DOHH2 (cell line): ENCODE measurements at regions not wholly inside any gene's neighbourhood (a gene's known extent, or its start where the extent isn't known, plus 50 kb on each side); places are given as distances from the start of the nearest gene placed in this dataset.

Source experiments
- EZH2phosphoT487 ChIP-seq: fragments of 200-600 bp; sonication (generic); IDR thresholded peaks from 2 replicates; pipeline ENCODE4 v1.6.1; 2017; ENCODE audit warnings: borderline replicate concordance, mild to moderate bottlenecking, antibody characterized with exemption, low read length, moderate library complexity, mixed read lengths
- TF ChIP-seq, protein P1 (sequence below): fragments of 200-600 bp; sonication (generic); IDR thresholded peaks from one replicate; pipeline ENCODE4 v1.5.1; 2014; ENCODE audit warnings: antibody characterized with exemption, mild to moderate bottlenecking, low read depth, low read length; ENCODE audit not compliant: poor library complexity, severe bottlenecking

GRCh38 chr12:33593753-33594152 lies 154.1 kb upstream of the SYT10 start:
- TF ChIP-seq, protein P1, sequence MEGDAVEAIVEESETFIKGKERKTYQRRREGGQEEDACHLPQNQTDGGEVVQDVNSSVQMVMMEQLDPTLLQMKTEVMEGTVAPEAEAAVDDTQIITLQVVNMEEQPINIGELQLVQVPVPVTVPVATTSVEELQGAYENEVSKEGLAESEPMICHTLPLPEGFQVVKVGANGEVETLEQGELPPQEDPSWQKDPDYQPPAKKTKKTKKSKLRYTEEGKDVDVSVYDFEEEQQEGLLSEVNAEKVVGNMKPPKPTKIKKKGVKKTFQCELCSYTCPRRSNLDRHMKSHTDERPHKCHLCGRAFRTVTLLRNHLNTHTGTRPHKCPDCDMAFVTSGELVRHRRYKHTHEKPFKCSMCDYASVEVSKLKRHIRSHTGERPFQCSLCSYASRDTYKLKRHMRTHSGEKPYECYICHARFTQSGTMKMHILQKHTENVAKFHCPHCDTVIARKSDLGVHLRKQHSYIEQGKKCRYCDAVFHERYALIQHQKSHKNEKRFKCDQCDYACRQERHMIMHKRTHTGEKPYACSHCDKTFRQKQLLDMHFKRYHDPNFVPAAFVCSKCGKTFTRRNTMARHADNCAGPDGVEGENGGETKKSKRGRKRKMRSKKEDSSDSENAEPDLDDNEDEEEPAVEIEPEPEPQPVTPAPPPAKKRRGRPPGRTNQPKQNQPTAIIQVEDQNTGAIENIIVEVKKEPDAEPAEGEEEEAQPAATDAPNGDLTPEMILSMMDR = no peak
- no peak for TF ChIP-seq EZH2phosphoT487
